OCI-LY1 (cell line): ENCODE measurements at regions not wholly inside any gene's neighbourhood (a gene's known extent, or its start where the extent isn't known, plus 50 kb on each side); places are given as distances from the start of the nearest gene placed in this dataset.
"Not testable (repeated sequence)": the region's sequence is repeated elsewhere in the genome, so short reads cannot be mapped to it uniquely, and the experiment has no call there.

ENCODE experiments used
- EZH2 ChIP-seq: fragments of 200-600 bp; sonication (generic), shearing (Covaris generic); IDR thresholded peaks from 2 replicates; pipeline ENCODE4 v1.8.0; 2017; ENCODE audit warnings: borderline replicate concordance, mixed run types, mild to moderate bottlenecking, antibody characterized with exemption, low read length, moderate library complexity, mixed read lengths
- TF ChIP-seq, protein P1 (sequence below): fragments of 200-600 bp; sonication (generic), shearing (Covaris generic); IDR thresholded peaks from 2 replicates; pipeline ENCODE4 v1.5.1; 2017; ENCODE audit warnings: mild to moderate bottlenecking, antibody characterized with exemption, low read length, moderate library complexity, mixed read lengths

DNA sequence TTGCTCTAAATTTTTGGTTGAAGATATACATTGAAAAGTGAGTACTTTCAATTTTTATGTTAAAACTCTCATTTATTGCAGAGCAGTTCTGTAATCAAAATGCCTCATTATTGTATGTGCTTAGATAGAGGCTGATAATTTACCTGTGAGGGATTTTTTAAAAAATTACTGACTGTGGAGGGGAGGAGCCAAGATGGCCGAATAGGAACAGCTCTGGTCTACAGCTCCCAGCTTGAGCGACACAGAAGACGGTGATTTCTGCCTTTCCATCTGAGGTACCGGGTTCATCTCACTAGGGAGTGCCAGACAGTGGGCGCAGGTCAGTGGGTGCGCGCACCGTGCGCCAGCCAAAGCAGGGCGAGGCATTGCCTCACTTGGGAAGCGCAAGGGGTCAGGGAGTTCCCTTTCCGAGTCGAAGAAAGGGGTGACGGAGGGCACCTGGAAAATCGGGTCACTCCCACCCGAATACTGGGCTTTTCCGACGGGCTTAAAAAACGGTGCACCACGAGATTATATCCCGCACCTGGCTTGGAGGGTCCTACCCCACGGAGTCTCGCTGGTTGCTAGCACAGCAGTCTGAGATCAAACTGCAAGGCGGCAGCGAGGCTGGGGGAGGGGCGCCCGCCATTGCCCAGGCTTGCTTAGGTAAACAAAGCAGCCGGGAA, 89.4 kb downstream of the DDX11 start:
- not testable (repeated sequence) for TF ChIP-seq EZH2
- TF ChIP-seq, protein P1, sequence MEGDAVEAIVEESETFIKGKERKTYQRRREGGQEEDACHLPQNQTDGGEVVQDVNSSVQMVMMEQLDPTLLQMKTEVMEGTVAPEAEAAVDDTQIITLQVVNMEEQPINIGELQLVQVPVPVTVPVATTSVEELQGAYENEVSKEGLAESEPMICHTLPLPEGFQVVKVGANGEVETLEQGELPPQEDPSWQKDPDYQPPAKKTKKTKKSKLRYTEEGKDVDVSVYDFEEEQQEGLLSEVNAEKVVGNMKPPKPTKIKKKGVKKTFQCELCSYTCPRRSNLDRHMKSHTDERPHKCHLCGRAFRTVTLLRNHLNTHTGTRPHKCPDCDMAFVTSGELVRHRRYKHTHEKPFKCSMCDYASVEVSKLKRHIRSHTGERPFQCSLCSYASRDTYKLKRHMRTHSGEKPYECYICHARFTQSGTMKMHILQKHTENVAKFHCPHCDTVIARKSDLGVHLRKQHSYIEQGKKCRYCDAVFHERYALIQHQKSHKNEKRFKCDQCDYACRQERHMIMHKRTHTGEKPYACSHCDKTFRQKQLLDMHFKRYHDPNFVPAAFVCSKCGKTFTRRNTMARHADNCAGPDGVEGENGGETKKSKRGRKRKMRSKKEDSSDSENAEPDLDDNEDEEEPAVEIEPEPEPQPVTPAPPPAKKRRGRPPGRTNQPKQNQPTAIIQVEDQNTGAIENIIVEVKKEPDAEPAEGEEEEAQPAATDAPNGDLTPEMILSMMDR, result not testable (repeated sequence)
